Body of pancreas (tissue), 4 donors: ENCODE measurements at regions not wholly inside any gene's neighbourhood (a gene's known extent, or its start where the extent isn't known, plus 50 kb on each side); places are given as distances from the start of the nearest gene placed in this dataset.

ENCODE experiments used
- ATAC-seq: fragments of 150-250 bp; one replicate; pipeline ENCODE4 v1.9.1; 2016
- DNase-seq, 4 donors: peaks; one replicate each; pipeline ENCODE4 v3.0.0-alpha.2; 2019
- H3K27ac ChIP-seq, 4 donors: fragments of 200-600 bp; sonication (generic); 1 replicate in 3 of 4; 2 replicates in 1 of 4; pipeline versions ENCODE4 v1.5.1 to v1.6.1; 2016 to 2019; ENCODE audit warnings: mild to moderate bottlenecking in 1 of 4, mixed read lengths in 1 of 4, moderate library complexity in 1 of 4
- H3K27me3 ChIP-seq, 2 donors: fragments of 200-600 bp; sonication (generic); one replicate each; pipeline ENCODE4 v1.6.0; 2016; ENCODE audit warnings: mild to moderate bottlenecking in 1 of 2
- H3K36me3 ChIP-seq, 2 donors: fragments of 200-600 bp; sonication (generic); replicated peaks in 1 of 2; 2 replicates each; pipeline ENCODE4 v1.5.1; 2016; ENCODE audit warnings: low read depth in 2 of 2; ENCODE audit not compliant: insufficient read depth in 1 of 2
- H3K4me1 ChIP-seq: fragments of 200-600 bp; sonication (generic); one replicate; pipeline ENCODE4 v1.6.0; 2016
- H3K4me3 ChIP-seq, 2 donors: fragments of 200-600 bp; sonication (generic); 1 replicate in 1 of 2; 2 replicates in 1 of 2; pipeline ENCODE4 v1.5.1; 2016 to 2019
- H3K9me3 ChIP-seq, 3 donors: fragments of 200-600 bp; sonication (generic); 1 replicate in 2 of 3; 2 replicates in 1 of 3; pipeline ENCODE4 v1.5.1; 2016
- POLR2A ChIP-seq, 3 donors: fragments of 450-650 bp; IDR thresholded peaks; one replicate each; pipeline ENCODE4 v1.6.1; 2016; ENCODE audit warnings: antibody characterized with exemption in 3 of 3, mild to moderate bottlenecking in 2 of 3
- WGBS, 2 donors: methylation state at CpG; one replicate each; pipeline ENCODE4 v1.1.5; 2017; 5-methylcytosine and 5-hydroxymethylcytosine counted together
- intact Hi-C: fragments of 100-400 bp; cut with DNase I; formaldehyde crosslinking; loops from one replicate; pipeline ENCODE4 v1.15.1; 2023
- TF ChIP-seq, protein P1 (sequence below), 7 experiments: fragments of 450-650 bp in 4 of 7; fragments of 200-600 bp in 3 of 7; sonication (generic) in 3 of 7; IDR thresholded peaks; one replicate each; pipeline ENCODE4 v1.5.1; 2016 to 2019; ENCODE audit warnings: antibody characterized with exemption in 7 of 7

DNA sequence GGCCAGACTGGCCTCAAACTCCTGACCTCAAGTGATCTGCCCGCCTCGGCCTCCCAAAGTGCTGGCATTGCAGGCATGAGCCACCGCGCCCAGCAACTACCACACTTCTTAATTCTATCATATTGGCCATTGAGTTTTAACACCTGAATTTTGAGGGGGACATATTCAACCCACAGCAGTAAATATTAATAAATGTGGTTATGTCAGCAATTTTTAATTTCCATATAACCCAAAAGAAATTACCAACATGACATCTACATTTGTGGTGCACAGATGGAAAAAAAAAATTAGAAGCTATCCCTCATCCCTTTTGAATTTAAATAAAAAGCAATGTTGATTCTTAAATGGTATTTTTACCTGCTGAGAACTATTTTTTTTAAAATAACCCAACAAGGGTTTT lies 88.7 kb downstream of the SLITRK6 start:
- no peak for ATAC-seq
- Histone ChIP-seq H3K27ac (no peak overlapping the region), H3K4me3 (no peak overlapping the region), H3K27me3 (no peaks in the 10 kb centered on the region), H3K9me3 (peaks cover 0 to 4% (median 0%) of the 10 kb centered on the region in 3 donors), H3K36me3 (no peaks in the 10 kb centered on the region), H3K4me1 (no peaks in the 10 kb centered on the region)
- DNase-seq = no peak
- intact Hi-C loops = no loop called here
- TF ChIP-seq, protein P1, sequence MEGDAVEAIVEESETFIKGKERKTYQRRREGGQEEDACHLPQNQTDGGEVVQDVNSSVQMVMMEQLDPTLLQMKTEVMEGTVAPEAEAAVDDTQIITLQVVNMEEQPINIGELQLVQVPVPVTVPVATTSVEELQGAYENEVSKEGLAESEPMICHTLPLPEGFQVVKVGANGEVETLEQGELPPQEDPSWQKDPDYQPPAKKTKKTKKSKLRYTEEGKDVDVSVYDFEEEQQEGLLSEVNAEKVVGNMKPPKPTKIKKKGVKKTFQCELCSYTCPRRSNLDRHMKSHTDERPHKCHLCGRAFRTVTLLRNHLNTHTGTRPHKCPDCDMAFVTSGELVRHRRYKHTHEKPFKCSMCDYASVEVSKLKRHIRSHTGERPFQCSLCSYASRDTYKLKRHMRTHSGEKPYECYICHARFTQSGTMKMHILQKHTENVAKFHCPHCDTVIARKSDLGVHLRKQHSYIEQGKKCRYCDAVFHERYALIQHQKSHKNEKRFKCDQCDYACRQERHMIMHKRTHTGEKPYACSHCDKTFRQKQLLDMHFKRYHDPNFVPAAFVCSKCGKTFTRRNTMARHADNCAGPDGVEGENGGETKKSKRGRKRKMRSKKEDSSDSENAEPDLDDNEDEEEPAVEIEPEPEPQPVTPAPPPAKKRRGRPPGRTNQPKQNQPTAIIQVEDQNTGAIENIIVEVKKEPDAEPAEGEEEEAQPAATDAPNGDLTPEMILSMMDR (IDR thresholded peaks at IDR 0.05) = no peak
- TF ChIP-seq POLR2A (IDR thresholded peaks at IDR 0.05) = no peak
- WGBS, 2 donors = 85 to 90% methylated on average over 4 of the region's 4 CpGs

DNA sequence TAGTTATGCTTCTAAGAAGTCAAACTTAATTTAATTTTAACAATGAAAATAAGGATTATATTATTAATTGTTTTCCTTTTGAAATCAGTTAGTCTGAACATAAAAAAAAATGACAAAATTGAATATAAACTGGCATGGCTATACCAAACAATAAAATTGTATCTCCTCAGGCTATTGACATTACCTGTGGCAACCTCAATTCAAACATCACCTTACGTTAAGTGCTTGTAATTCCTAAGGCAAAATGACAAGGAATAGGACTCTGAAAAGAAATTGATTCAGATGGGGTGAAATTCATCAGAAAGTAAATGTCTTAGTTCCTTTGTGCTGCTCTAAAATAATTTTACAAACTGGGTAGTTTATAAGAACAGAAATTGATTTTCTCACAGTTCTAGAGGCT lies 89.5 kb downstream of the SLITRK6 start:
- intact Hi-C loops = no loop called here
- no peak for ATAC-seq
- no peak for DNase-seq
- no peaks in the 10 kb centered on the region for H3K27me3 ChIP-seq
- no peak overlapping the region for H3K4me3 ChIP-seq
- no peaks in the 10 kb centered on the region for H3K36me3 ChIP-seq
- no peaks in the 10 kb centered on the region for H3K4me1 ChIP-seq
- no peak overlapping the region for H3K27ac ChIP-seq
- peaks cover 0 to 4% (median 0%) of the 10 kb centered on the region in 3 donors for H3K9me3 ChIP-seq
- WGBS, 2 donors = 68 to 83% methylated on average over 1 of the region's 1 CpG
- no peak for TF ChIP-seq POLR2A (IDR thresholded peaks at IDR 0.05)
- TF ChIP-seq, protein P1 (IDR thresholded peaks at IDR 0.05) = no peak

DNA sequence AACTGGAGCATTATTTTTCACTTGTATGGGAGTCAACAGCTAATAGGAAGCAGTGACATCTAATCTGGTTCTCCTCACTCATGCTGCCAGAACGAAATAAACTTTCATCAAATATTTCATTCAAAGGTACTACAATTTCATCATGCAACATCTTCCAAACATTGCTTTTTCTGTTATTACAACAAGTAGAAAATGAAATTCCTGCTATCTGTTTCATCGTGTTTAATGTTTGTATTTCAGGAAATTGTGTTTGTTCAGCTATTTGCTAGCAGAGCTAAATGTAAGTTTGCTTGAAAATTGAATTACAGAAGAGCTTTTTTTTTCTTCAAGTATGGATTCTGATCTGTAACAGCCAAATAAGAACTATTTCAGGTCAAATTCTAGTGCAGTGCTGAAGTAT lies 90.1 kb downstream of the SLITRK6 start:
- WGBS, 2 donors = 27 to 30% methylated on average over 2 of the region's 2 CpGs
- ATAC-seq (no peak), DNase-seq (no peak)
- Histone ChIP-seq H3K27ac (no peak overlapping the region), H3K36me3 (no peaks in the 10 kb centered on the region), H3K4me3 (no peak overlapping the region), H3K4me1 (no peaks in the 10 kb centered on the region), H3K27me3 (no peaks in the 10 kb centered on the region), H3K9me3 (no peaks in the 10 kb centered on the region)
- intact Hi-C loops = no loop called here
- TF ChIP-seq, protein P1 (IDR thresholded peaks at IDR 0.05) = no peak
- no peak for TF ChIP-seq POLR2A (IDR thresholded peaks at IDR 0.05)

DNA sequence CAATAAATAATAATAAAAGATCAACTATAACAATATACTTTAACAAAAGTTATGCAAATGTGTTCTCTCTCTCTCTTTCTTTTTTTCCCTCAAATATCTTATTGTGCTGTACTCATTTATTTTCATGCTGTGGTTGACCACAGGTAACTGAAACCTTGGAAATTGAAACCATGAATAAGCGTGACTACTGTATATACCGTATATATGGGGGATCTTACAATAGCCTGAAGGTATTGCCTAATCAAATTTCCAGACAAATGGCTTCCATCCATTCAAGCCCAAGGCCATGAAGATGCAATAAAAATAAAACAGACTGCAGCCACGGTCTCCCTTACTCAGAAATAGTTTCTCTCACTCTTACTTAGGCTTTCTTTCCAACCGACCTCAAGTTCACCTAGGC lies 98.3 kb downstream of the SLITRK6 start:
- intact Hi-C loops = no loop called here
- no peak for DNase-seq
- no peaks in the 10 kb centered on the region for H3K27me3 ChIP-seq
- no peak overlapping the region for H3K4me3 ChIP-seq
- WGBS, 2 donors = 63 to 65% methylated on average over 4 of the region's 4 CpGs
- no peak overlapping the region for H3K27ac ChIP-seq
- H3K9me3 ChIP-seq = no peaks in the 10 kb centered on the region
- no peaks in the 10 kb centered on the region for H3K36me3 ChIP-seq
- no peaks in the 10 kb centered on the region for H3K4me1 ChIP-seq
- TF ChIP-seq POLR2A (IDR thresholded peaks at IDR 0.05) = no peak
- TF ChIP-seq, protein P1 (IDR thresholded peaks at IDR 0.05) = no peak
- no peak for ATAC-seq

DNA sequence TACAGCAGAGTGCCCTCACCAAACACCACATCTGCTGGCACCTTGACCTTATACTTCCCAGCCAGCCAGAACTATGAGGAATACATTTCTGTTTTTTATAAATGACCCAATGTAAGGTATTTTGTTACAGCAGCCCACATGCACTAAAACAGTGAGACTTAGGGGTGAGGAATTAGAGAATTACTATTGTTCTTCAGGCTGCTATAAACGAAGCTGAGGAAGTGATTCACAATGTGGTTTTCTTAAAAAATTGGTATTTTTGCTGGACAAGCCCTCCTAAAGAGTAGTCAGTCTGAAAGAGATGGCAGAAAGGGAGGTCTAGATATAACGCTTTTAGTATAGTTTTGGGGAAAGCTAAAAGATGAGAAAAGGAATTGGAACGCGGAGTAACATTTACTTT lies 101.0 kb downstream of the SLITRK6 start:
- H3K9me3 ChIP-seq = no peaks in the 10 kb centered on the region
- H3K4me3 ChIP-seq = no peak overlapping the region
- 32 to 39% methylated on average over 4 of the region's 4 CpGs for WGBS, 2 donors
- no peaks in the 10 kb centered on the region for H3K36me3 ChIP-seq
- intact Hi-C loops = no loop called here
- no peaks in the 10 kb centered on the region for H3K27me3 ChIP-seq
- H3K27ac ChIP-seq = no peak overlapping the region
- DNase-seq (no peak), ATAC-seq (no peak)
- H3K4me1 ChIP-seq = no peaks in the 10 kb centered on the region
- TF ChIP-seq, protein P1 (IDR thresholded peaks at IDR 0.05) = no peak
- TF ChIP-seq POLR2A (IDR thresholded peaks at IDR 0.05) = no peak
